Osteoblast (primary cell): ENCODE measurements at regions not wholly inside any gene's neighbourhood (a gene's known extent, or its start where the extent isn't known, plus 50 kb on each side); places are given as distances from the start of the nearest gene placed in this dataset.

ENCODE experiments used
- DNase-seq: peaks from one replicate; pipeline ENCODE4 v3.0.0; 2011; ENCODE audit warnings: low spot score, mixed read lengths; ENCODE audit not compliant: insufficient read length; ENCODE audit errors: missing footprints
- H2AFZ ChIP-seq: 2 replicates; pipeline ENCODE4 v1.6.0; 2011; ENCODE audit warnings: mild to moderate bottlenecking, low read length
- H3K27ac ChIP-seq: 2 replicates; pipeline ENCODE4 v1.5.1; 2011; ENCODE audit warnings: mild to moderate bottlenecking, low read depth, low read length, moderate library complexity
- H3K27me3 ChIP-seq: 2 replicates; pipeline ENCODE4 v1.6.0; 2012; ENCODE audit warnings: mild to moderate bottlenecking, control low read depth, inconsistent platforms, low read length, moderate library complexity; ENCODE audit not compliant: insufficient read depth
- H3K36me3 ChIP-seq: 2 replicates; pipeline ENCODE4 v1.5.1; 2011; ENCODE audit warnings: mild to moderate bottlenecking, low read length, control low read depth, moderate library complexity; ENCODE audit not compliant: insufficient read depth
- H3K4me1 ChIP-seq: 2 replicates; pipeline ENCODE4 v1.5.1; 2011; ENCODE audit warnings: mild to moderate bottlenecking, low read length, control low read depth, moderate library complexity; ENCODE audit not compliant: insufficient read depth
- H3K4me2 ChIP-seq: 2 replicates; pipeline ENCODE4 v1.6.0; 2011; ENCODE audit warnings: mild to moderate bottlenecking, low read length; ENCODE audit not compliant: insufficient read depth
- H3K4me3 ChIP-seq: fragments of 200-600 bp; sonication (generic); 3 replicates; pipeline ENCODE4 v1.5.1; 2012; ENCODE audit warnings: mild to moderate bottlenecking, low read length, inconsistent platforms; ENCODE audit not compliant: insufficient read depth
- H3K79me2 ChIP-seq: 2 replicates; pipeline ENCODE4 v1.6.0; 2012; ENCODE audit warnings: mild to moderate bottlenecking, low read length, control low read depth, inconsistent platforms; ENCODE audit not compliant: insufficient read depth
- H3K9me3 ChIP-seq: 2 replicates; pipeline ENCODE4 v1.5.1; 2011; ENCODE audit warnings: low read depth, low read length, control low read depth
- H4K20me1 ChIP-seq: 2 replicates; pipeline ENCODE4 v1.6.0; 2012; ENCODE audit warnings: mild to moderate bottlenecking, low read length, control low read depth; ENCODE audit not compliant: insufficient read depth
- CTCF ChIP-seq: IDR thresholded peaks from 2 replicates; pipeline ENCODE4 v1.5.1; 2011; ENCODE audit warnings: mild to moderate bottlenecking, low read depth, low read length, moderate library complexity; ENCODE audit errors: extremely low read depth

DNA sequence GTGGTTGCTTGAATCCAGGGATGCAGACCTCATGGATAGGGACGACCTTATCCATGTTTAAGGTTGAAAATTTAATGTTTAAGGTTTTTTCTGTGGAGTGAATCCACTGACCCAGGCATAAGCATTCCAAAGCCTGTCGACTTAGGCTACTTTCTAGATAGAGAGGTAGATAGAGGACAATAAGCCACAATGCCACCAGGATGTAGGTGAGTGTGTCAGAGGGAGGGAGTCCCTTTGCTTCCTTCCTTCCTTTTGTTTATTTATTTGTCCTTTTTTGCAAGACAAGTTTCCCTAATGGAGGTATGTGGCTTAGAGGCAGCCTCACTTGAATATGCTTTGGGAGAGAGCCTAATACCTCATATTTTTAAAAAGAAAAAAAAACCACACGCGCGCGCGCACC, 834.2 kb upstream of the SOX9 start:
- H3K27me3 ChIP-seq, result no peaks in the 10 kb centered on the region
- H3K4me3 ChIP-seq, result no peak overlapping the region
- H2AFZ ChIP-seq, result no peak overlapping the region
- no peak overlapping the region for H3K4me2 ChIP-seq
- H3K27ac ChIP-seq, result no peak overlapping the region
- no peak for TF ChIP-seq CTCF
- H3K36me3 ChIP-seq, result no peaks in the 10 kb centered on the region
- peaks cover 4% of the 10 kb centered on the region for H3K4me1 ChIP-seq
- H4K20me1 ChIP-seq, result no peaks in the 10 kb centered on the region
- no peaks in the 10 kb centered on the region for H3K9me3 ChIP-seq
- no peaks in the 10 kb centered on the region for H3K79me2 ChIP-seq
- DNase-seq, result no peak

DNA sequence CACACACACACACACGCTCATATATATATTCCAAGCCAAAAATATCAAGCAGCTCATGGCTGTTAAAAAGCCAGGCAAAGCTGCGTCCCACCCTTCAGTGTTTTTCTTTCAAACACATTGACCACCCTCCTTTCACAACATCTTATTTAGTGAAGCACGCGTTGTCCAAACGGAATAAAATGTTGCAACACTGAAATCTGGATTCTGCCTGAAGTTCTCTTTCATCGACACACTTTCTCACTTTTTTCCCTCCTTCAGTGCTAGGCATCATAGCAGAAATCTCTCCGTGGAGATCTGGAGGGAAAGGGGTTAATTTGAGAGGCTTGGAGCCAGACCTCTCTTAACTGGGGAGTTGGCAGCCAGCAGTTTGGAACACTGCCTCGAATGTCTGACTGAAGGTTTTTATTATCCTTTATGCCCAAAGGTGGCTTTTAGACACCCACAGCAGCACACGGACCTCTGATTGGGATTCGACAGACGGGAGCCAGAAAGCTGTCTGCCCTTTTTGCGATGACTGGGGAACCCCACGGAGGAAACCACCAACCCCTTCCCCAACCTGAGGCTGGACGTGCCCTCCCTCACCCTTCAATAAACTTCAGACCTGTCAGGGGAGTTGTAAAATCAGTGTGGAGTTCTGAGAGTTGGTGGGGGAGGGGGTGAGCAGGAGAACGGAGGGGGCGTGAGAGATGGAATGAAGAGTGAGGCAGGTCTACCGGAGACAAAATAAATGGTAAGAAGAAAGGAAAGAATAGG, 833.6 kb upstream of the SOX9 start:
- Histone ChIP-seq H3K4me2 (peak overlapping the region; percentile 79), H2AFZ (peak overlapping the region; percentile 70)
- no peak for TF ChIP-seq CTCF

DNA sequence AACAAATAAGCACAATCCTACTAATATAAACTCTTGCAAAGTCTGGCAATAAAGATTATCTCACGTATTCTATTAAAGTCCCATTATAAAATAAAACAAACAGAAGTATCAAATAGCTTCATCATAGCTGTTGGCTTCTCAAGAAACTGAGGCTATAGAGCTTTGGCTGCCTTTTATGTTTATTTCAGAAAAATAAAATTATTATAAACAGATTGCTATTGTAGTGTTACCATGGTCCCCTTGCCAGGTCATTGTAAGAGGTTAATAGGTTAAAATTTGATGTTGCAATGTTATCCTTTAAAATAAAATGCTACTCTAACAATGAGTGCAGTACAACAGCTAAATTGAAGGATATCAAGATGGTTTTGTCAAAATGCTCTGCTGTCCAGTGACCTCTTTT, 828.8 kb upstream of the SOX9 start:
- no peaks in the 10 kb centered on the region for H3K36me3 ChIP-seq
- no peak overlapping the region for H3K27ac ChIP-seq
- peaks cover 4% of the 10 kb centered on the region for H3K4me1 ChIP-seq
- H3K9me3 ChIP-seq, result no peaks in the 10 kb centered on the region
- no peak overlapping the region for H3K4me2 ChIP-seq
- no peak for TF ChIP-seq CTCF
- no peak for DNase-seq
- no peak overlapping the region for H3K4me3 ChIP-seq
- no peaks in the 10 kb centered on the region for H3K79me2 ChIP-seq
- no peaks in the 10 kb centered on the region for H3K27me3 ChIP-seq
- H4K20me1 ChIP-seq, result no peaks in the 10 kb centered on the region
- no peak overlapping the region for H2AFZ ChIP-seq

More for the DNA sequence above, 833.6 kb upstream of the SOX9 start:
- Histone ChIP-seq H3K4me1 (peaks cover 4% of the 10 kb centered on the region), H4K20me1 (no peaks in the 10 kb centered on the region), H3K27ac (no peak overlapping the region), H3K36me3 (no peaks in the 10 kb centered on the region), H3K9me3 (no peaks in the 10 kb centered on the region), H3K4me3 (peak overlapping the region; percentile 54), H3K27me3 (no peaks in the 10 kb centered on the region), H3K79me2 (no peaks in the 10 kb centered on the region)
- peak; percentile 45 for DNase-seq

DNA sequence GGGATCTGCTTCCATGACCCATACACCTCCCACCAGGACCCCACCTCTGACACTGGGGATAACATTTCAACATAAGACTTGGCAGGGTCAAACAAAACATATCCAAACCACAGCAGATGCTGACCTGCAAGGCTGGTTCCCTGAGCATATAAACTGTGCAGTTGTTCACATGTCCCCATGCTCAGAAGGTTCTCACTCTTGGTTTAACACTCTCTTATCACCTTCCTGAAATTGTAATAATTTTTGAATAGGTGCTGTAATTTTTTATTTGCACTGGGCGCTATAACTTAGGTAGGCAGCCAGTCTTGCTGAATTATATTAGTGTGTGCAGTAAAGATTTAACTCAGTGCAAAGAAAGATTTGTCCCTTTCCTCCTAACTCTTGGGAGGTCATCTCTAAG, 824.8 kb upstream of the SOX9 start:
- Histone ChIP-seq H3K4me2 (no peak overlapping the region), H3K27me3 (no peaks in the 10 kb centered on the region), H3K36me3 (no peaks in the 10 kb centered on the region), H3K79me2 (no peaks in the 10 kb centered on the region), H3K4me1 (peaks cover 3% of the 10 kb centered on the region), H2AFZ (no peak overlapping the region), H3K4me3 (no peak overlapping the region), H3K27ac (no peak overlapping the region), H4K20me1 (no peaks in the 10 kb centered on the region), H3K9me3 (no peaks in the 10 kb centered on the region)
- DNase-seq, result no peak
- no peak for TF ChIP-seq CTCF
